ENCODE measurements at regions not wholly inside any gene's neighbourhood (a gene's known extent, or its start where the extent isn't known, plus 50 kb on each side); places are given as distances from the start of the nearest gene placed in this dataset.

- H3K9me3 ChIP-seq (replicated peaks; ENCODE audit: insufficient read depth, low read length) = no peaks in the 10 kb centered on the region
- TF ChIP-seq EZH2phosphoT487 (IDR thresholded peaks at IDR 0.05; ENCODE audit: low read length) (no peak), EZH2 (optimal IDR thresholded peaks at IDR 0.05; ENCODE audit: low read depth, low read length) (no peak)
- TF ChIP-seq, protein P1, sequence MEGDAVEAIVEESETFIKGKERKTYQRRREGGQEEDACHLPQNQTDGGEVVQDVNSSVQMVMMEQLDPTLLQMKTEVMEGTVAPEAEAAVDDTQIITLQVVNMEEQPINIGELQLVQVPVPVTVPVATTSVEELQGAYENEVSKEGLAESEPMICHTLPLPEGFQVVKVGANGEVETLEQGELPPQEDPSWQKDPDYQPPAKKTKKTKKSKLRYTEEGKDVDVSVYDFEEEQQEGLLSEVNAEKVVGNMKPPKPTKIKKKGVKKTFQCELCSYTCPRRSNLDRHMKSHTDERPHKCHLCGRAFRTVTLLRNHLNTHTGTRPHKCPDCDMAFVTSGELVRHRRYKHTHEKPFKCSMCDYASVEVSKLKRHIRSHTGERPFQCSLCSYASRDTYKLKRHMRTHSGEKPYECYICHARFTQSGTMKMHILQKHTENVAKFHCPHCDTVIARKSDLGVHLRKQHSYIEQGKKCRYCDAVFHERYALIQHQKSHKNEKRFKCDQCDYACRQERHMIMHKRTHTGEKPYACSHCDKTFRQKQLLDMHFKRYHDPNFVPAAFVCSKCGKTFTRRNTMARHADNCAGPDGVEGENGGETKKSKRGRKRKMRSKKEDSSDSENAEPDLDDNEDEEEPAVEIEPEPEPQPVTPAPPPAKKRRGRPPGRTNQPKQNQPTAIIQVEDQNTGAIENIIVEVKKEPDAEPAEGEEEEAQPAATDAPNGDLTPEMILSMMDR (IDR thresholded peaks at IDR 0.05; ENCODE audit: low read length) = no peak
- no peak overlapping the region for H3K4me2 ChIP-seq (ENCODE audit: low read depth, low read length)
- H3K4me1 ChIP-seq (ENCODE audit: low read length) = no peaks in the 10 kb centered on the region
- no peaks in the 10 kb centered on the region for H3K79me2 ChIP-seq (ENCODE audit: low read length)
- no peak overlapping the region for H3K9ac ChIP-seq (ENCODE audit: low read length)
- DNase-seq = no peak
- no peaks in the 10 kb centered on the region for H3K9me2 ChIP-seq (replicated peaks; ENCODE audit: insufficient read depth, low read length)
- no peak overlapping the region for H3K27ac ChIP-seq (ENCODE audit: low read length)
- H3K4me3 ChIP-seq (ENCODE audit: low read length) = no peak overlapping the region
- no peaks in the 10 kb centered on the region for H3K27me3 ChIP-seq (replicated peaks; ENCODE audit: insufficient read depth, low read length)
- H4K20me1 ChIP-seq (ENCODE audit: insufficient read depth, low read length) = no peaks in the 10 kb centered on the region
- no peak overlapping the region for H2AFZ ChIP-seq (ENCODE audit: low read length)
- no peaks in the 10 kb centered on the region for H3K36me3 ChIP-seq (replicated peaks; ENCODE audit: insufficient read depth, low read length)
- H3F3A ChIP-seq (ENCODE audit: insufficient read depth, low read length) = no peaks in the 10 kb centered on the region
Measured at GRCh38 chr5:14959399-14960119, 88.0 kb upstream of the ANKH start.

- H3K36me3 ChIP-seq (replicated peaks; ENCODE audit: insufficient read depth, low read length) = no peaks in the 10 kb centered on the region
- no peak overlapping the region for H3K27ac ChIP-seq (ENCODE audit: low read length)
- no peak for DNase-seq
- no peak for TF ChIP-seq EZH2 (optimal IDR thresholded peaks at IDR 0.05; ENCODE audit: low read depth, low read length)
- TF ChIP-seq, protein P1 (IDR thresholded peaks at IDR 0.05; ENCODE audit: low read length) = no peak
- no peak for TF ChIP-seq EZH2phosphoT487 (IDR thresholded peaks at IDR 0.05; ENCODE audit: low read length)
- no peaks in the 10 kb centered on the region for H3K79me2 ChIP-seq (ENCODE audit: low read length)
- H3K4me1 ChIP-seq (ENCODE audit: low read length) = no peaks in the 10 kb centered on the region
- no peaks in the 10 kb centered on the region for H3K27me3 ChIP-seq (replicated peaks; ENCODE audit: insufficient read depth, low read length)
- no peaks in the 10 kb centered on the region for H3F3A ChIP-seq (ENCODE audit: insufficient read depth, low read length)
- H2AFZ ChIP-seq (ENCODE audit: low read length) = no peak overlapping the region
- H3K9me2 ChIP-seq (replicated peaks; ENCODE audit: insufficient read depth, low read length) = no peaks in the 10 kb centered on the region
- H3K4me3 ChIP-seq (ENCODE audit: low read length) = no peak overlapping the region
- no peak overlapping the region for H3K9ac ChIP-seq (ENCODE audit: low read length)
- no peaks in the 10 kb centered on the region for H4K20me1 ChIP-seq (ENCODE audit: insufficient read depth, low read length)
- H3K9me3 ChIP-seq (replicated peaks; ENCODE audit: insufficient read depth, low read length) = no peaks in the 10 kb centered on the region
- no peak overlapping the region for H3K4me2 ChIP-seq (ENCODE audit: low read depth, low read length)
Measured at GRCh38 chr5:14958188-14958587, 86.6 kb upstream of the ANKH start.

DNA sequence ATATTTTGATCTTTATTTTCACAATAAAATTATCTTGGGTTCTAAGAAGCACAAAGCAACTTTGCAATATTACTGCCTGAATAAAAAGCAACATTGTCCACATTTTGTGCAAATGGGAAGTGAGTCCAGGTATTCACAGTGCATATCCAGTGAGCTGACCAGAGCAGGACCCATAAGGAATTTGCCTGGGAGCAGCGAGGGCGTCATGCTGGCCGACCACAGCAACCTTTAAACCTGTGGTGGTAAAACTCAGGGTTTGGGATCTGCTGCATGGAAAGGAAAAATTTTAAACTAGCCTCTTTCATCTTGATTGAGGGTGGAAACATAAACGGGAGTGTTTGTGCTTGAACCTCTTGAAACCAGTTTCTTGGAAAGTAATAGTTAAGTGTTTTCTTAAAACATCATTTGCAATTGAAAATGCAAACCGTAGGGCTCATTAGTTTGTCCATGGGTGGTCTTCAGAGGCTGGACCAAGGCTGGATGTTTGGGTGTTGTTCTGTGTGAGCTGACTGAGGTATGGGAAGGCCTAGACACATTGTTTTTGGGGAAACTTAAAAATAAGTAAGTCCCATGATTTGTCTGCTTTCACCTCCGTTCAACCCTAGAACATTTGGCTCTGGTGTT, 85.0 kb upstream of the ANKH start:
- H3K9me3 ChIP-seq (replicated peaks; ENCODE audit: insufficient read depth, low read length) = no peaks in the 10 kb centered on the region
- TF ChIP-seq EZH2phosphoT487 (IDR thresholded peaks at IDR 0.05; ENCODE audit: low read length) (no peak), EZH2 (optimal IDR thresholded peaks at IDR 0.05; ENCODE audit: low read depth, low read length) (no peak)
- TF ChIP-seq, protein P1 (IDR thresholded peaks at IDR 0.05; ENCODE audit: low read length) = no peak
- no peaks in the 10 kb centered on the region for H3K27me3 ChIP-seq (replicated peaks; ENCODE audit: insufficient read depth, low read length)
- no peak overlapping the region for H2AFZ ChIP-seq (ENCODE audit: low read length)
- no peak overlapping the region for H3K27ac ChIP-seq (ENCODE audit: low read length)
- no peaks in the 10 kb centered on the region for H3K36me3 ChIP-seq (replicated peaks; ENCODE audit: insufficient read depth, low read length)
- H3F3A ChIP-seq (ENCODE audit: insufficient read depth, low read length) = no peaks in the 10 kb centered on the region
- H3K9me2 ChIP-seq (replicated peaks; ENCODE audit: insufficient read depth, low read length) = no peaks in the 10 kb centered on the region
- DNase-seq = no peak
- no peak overlapping the region for H3K4me2 ChIP-seq (ENCODE audit: low read depth, low read length)
- no peak overlapping the region for H3K4me3 ChIP-seq (ENCODE audit: low read length)
- H4K20me1 ChIP-seq (ENCODE audit: insufficient read depth, low read length) = no peaks in the 10 kb centered on the region
- H3K9ac ChIP-seq (ENCODE audit: low read length) = no peak overlapping the region
- H3K79me2 ChIP-seq (ENCODE audit: low read length) = no peaks in the 10 kb centered on the region
- no peaks in the 10 kb centered on the region for H3K4me1 ChIP-seq (ENCODE audit: low read length)

Measured in MM.1S (cell line).